ENCODE measurements at regions not wholly inside any gene's neighbourhood (a gene's known extent, or its start where the extent isn't known, plus 50 kb on each side); places are given as distances from the start of the nearest gene placed in this dataset.

GRCh38 chr3:28598165-28598564 lies 249.5 kb upstream of the AZI2 start:
- TF ChIP-seq POLR2A (IDR thresholded peaks at IDR 0.05), result no peak
- TF ChIP-seq, protein P1, sequence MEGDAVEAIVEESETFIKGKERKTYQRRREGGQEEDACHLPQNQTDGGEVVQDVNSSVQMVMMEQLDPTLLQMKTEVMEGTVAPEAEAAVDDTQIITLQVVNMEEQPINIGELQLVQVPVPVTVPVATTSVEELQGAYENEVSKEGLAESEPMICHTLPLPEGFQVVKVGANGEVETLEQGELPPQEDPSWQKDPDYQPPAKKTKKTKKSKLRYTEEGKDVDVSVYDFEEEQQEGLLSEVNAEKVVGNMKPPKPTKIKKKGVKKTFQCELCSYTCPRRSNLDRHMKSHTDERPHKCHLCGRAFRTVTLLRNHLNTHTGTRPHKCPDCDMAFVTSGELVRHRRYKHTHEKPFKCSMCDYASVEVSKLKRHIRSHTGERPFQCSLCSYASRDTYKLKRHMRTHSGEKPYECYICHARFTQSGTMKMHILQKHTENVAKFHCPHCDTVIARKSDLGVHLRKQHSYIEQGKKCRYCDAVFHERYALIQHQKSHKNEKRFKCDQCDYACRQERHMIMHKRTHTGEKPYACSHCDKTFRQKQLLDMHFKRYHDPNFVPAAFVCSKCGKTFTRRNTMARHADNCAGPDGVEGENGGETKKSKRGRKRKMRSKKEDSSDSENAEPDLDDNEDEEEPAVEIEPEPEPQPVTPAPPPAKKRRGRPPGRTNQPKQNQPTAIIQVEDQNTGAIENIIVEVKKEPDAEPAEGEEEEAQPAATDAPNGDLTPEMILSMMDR (IDR thresholded peaks at IDR 0.05 in 4 of 5, conservative IDR thresholded peaks at IDR 0.05 in 1 of 5), result no peak
- H3K4me3 ChIP-seq, result no peak overlapping the region
- intact Hi-C loops (cut with DNase I; ENCODE audit: low total_unique reads) (no loop called here), in situ Hi-C loops (cut with MboI; ENCODE audit: low sequenced_read_pairs in 4 of 4) (no loop called here)
- H3K4me1 ChIP-seq, result peaks cover 2 to 5% of the 10 kb centered on the region in 2 donors
- H3K36me3 ChIP-seq, result no peaks in the 10 kb centered on the region
- no peaks in the 10 kb centered on the region for H3K27me3 ChIP-seq
- H3K9me3 ChIP-seq, result no peaks in the 10 kb centered on the region
- no peak for DNase-seq
- ATAC-seq, result no peak
- no peak overlapping the region for H3K27ac ChIP-seq

GRCh38 chr3:28601291-28601690 lies 252.7 kb upstream of the AZI2 start:
- TF ChIP-seq POLR2A (IDR thresholded peaks at IDR 0.05), result no peak
- TF ChIP-seq, protein P1 (IDR thresholded peaks at IDR 0.05 in 4 of 5, conservative IDR thresholded peaks at IDR 0.05 in 1 of 5), result no peak
- intact Hi-C loops (cut with DNase I; ENCODE audit: low total_unique reads) (no loop called here), in situ Hi-C loops (cut with MboI; ENCODE audit: low sequenced_read_pairs in 4 of 4) (no loop called here)
- DNase-seq (no peak), ATAC-seq (no peak)
- Histone ChIP-seq H3K36me3 (no peaks in the 10 kb centered on the region), H3K4me1 (peaks cover 2 to 5% of the 10 kb centered on the region in 2 donors), H3K27me3 (no peaks in the 10 kb centered on the region), H3K27ac (no peak overlapping the region), H3K4me3 (no peak overlapping the region), H3K9me3 (no peaks in the 10 kb centered on the region)

DNA sequence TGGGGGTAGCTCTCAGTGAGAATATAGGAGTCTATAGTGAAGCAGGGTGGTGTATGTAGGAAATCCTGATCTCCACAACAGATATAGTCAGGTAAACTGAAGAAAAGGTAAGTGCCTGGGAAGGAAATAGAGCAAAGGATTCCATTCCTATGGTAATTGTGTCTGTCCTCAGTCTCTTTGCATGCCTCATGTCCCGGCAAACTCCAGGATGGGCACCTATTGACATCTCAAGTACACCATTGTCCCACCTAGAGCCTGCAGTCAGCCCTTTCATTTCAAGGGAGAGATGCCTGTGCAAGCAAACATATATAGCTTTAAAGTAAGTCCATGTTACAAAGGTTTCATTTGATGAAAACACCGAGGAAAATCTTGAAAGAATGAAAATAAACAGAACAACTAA lies 257.7 kb upstream of the AZI2 start:
- no peak overlapping the region for H3K27ac ChIP-seq
- no peak for TF ChIP-seq POLR2A (IDR thresholded peaks at IDR 0.05)
- TF ChIP-seq, protein P1 (IDR thresholded peaks at IDR 0.05 in 4 of 5, conservative IDR thresholded peaks at IDR 0.05 in 1 of 5), result no peak
- intact Hi-C loops (cut with DNase I; ENCODE audit: low total_unique reads), result no loop called here
- H3K9me3 ChIP-seq, result no peaks in the 10 kb centered on the region
- no peak for DNase-seq
- no peaks in the 10 kb centered on the region for H3K36me3 ChIP-seq
- H3K4me1 ChIP-seq, result peaks cover 0 to 1% of the 10 kb centered on the region in 2 donors
- no peaks in the 10 kb centered on the region for H3K27me3 ChIP-seq
- in situ Hi-C loops (cut with MboI; ENCODE audit: low sequenced_read_pairs in 4 of 4), result no loop called here
- ATAC-seq, result no peak
- H3K4me3 ChIP-seq, result no peak overlapping the region

DNA sequence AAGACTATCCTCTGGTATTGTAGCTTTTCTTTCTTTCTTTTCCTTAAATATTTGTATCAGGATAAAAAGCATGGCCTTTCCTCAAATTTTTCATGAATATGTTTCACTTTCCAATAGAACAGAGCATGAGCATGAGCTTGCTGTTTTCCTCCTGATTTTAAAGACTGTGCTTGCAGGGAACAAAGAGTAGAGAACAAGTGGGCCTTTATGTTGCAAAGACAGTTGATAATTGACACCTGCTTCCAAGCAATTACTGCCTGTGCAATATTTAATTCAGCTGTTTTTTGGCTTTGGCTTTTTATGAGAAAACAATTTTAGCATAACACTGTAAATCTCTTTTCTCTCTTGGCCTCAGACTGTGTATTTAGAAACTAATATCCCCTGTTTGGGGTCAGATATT lies 263.6 kb upstream of the AZI2 start:
- ATAC-seq (no peak), DNase-seq (no peak)
- no peaks in the 10 kb centered on the region for H3K36me3 ChIP-seq
- H3K4me1 ChIP-seq, result peaks cover 0 to 10% of the 10 kb centered on the region in 2 donors
- H3K27ac ChIP-seq, result no peak overlapping the region
- in situ Hi-C loops (cut with MboI; ENCODE audit: low sequenced_read_pairs in 4 of 4) (no loop called here), intact Hi-C loops (cut with DNase I; ENCODE audit: low total_unique reads) (no loop called here)
- no peaks in the 10 kb centered on the region for H3K27me3 ChIP-seq
- H3K9me3 ChIP-seq, result no peaks in the 10 kb centered on the region
- H3K4me3 ChIP-seq, result no peak overlapping the region
- TF ChIP-seq, protein P1 (IDR thresholded peaks at IDR 0.05 in 4 of 5, conservative IDR thresholded peaks at IDR 0.05 in 1 of 5), result no peak
- no peak for TF ChIP-seq POLR2A (IDR thresholded peaks at IDR 0.05)

DNA sequence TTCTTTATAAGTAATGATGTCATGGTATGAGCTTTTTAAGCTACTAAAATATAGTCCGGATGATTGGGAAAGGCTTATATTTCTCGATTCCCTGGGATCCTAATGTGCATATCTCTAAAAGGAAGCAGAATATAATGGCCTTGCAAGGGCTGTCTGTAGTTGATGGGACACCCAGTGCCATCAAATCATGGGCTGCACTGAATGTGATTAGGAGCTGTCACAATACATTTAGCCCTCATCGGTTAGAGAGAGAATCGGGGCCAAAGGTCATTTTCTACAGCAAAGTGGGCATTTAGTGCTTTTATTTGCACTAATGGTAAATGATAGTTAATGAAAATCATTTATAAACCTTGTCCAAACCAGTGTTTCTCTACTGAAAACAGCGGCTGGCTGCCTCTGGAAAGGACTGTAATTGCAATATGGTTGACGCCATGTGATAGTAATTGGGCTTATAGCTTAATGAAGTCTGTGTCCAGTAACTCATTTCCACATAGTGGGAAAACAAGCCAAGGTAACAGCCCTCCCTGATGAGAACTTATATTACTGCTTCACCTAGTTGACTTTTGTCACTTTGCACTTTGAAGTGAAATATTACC lies 265.0 kb upstream of the AZI2 start:
- in situ Hi-C loops (cut with MboI; ENCODE audit: low sequenced_read_pairs in 4 of 4), result no loop called here
- no peak for DNase-seq
- peaks cover 0 to 10% of the 10 kb centered on the region in 2 donors for H3K4me1 ChIP-seq
- ATAC-seq, result no peak
- intact Hi-C loops (cut with DNase I; ENCODE audit: low total_unique reads), result no loop called here
- no peaks in the 10 kb centered on the region for H3K9me3 ChIP-seq
- no peak for TF ChIP-seq POLR2A (IDR thresholded peaks at IDR 0.05)
- TF ChIP-seq, protein P1 (IDR thresholded peaks at IDR 0.05 in 4 of 5, conservative IDR thresholded peaks at IDR 0.05 in 1 of 5), result no peak
- H3K4me3 ChIP-seq, result no peak overlapping the region
- H3K27ac ChIP-seq, result no peak overlapping the region
- no peaks in the 10 kb centered on the region for H3K36me3 ChIP-seq
- no peaks in the 10 kb centered on the region for H3K27me3 ChIP-seq

All from gastrocnemius medialis (tissue), 4 donors.